ENCODE measurements at regions not wholly inside any gene's neighbourhood (a gene's known extent, or its start where the extent isn't known, plus 50 kb on each side); places are given as distances from the start of the nearest gene placed in this dataset.
"Not testable (repeated sequence)": the region's sequence is repeated elsewhere in the genome, so short reads cannot be mapped to it uniquely, and the experiment has no call there.

DNA sequence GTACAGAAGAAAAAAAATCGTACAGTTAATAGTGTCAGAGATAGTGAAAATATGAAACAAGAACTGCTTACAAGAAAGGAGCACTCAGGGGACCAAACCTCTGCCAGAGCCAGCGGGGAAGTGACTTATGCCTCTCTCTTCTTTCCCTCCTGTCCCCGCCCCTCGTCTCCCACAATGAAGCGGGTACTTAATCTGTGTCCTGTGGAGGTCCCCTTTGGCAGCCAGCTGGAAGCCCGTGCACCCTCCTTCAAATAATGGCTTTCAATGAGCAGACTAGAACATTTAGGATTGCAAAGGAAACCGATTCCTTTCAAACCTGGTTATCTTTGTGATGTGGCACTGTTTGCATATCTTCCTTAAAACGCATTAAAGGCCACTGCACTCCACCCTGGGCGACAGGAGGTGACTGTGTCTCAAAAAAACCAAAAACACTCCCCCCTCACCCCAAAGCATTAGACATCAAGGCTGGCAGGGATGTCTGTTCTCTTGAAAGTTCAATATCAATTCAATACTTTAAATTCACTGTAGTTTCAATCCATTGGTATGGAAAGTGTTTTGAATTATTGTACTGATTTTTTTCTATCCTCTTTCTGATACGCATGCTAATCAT lies 51.7 kb downstream of the PPIAL4C start:
- not testable (repeated sequence) for TF ChIP-seq POLR2A, CTCF (IDR thresholded peaks at IDR 0.05)
